ENCODE measurements at regions not wholly inside any gene's neighbourhood (a gene's known extent, or its start where the extent isn't known, plus 50 kb on each side); places are given as distances from the start of the nearest gene placed in this dataset.

- no peak overlapping the region for H3K4me3 ChIP-seq (ENCODE audit: low read depth, low read length)
- TF ChIP-seq CTCF (IDR thresholded peaks at IDR 0.05; ENCODE audit: borderline replicate concordance, insufficient read depth, low read depth, low read length) = no peak
Observed at GRCh38 chr1:187096689-187097088, 267.9 kb downstream of the PLA2G4A start.

- no peak for TF ChIP-seq CTCF (IDR thresholded peaks at IDR 0.05; ENCODE audit: borderline replicate concordance, insufficient read depth, low read depth, low read length)
- H3K4me3 ChIP-seq (ENCODE audit: low read depth, low read length) = no peak overlapping the region
Observed at GRCh38 chr1:187110351-187110750, 281.6 kb downstream of the PLA2G4A start.

- no peak overlapping the region for H3K4me3 ChIP-seq (ENCODE audit: low read depth, low read length)
- no peak for TF ChIP-seq CTCF (IDR thresholded peaks at IDR 0.05; ENCODE audit: borderline replicate concordance, insufficient read depth, low read depth, low read length)
Observed at GRCh38 chr1:187114792-187115191, 286.0 kb downstream of the PLA2G4A start.

- no peak for TF ChIP-seq CTCF (IDR thresholded peaks at IDR 0.05; ENCODE audit: borderline replicate concordance, insufficient read depth, low read depth, low read length)
- no peak overlapping the region for H3K4me3 ChIP-seq (ENCODE audit: low read depth, low read length)
Observed at GRCh38 chr1:187121661-187122060, 292.9 kb downstream of the PLA2G4A start.

- no peak overlapping the region for H3K4me3 ChIP-seq (ENCODE audit: low read depth, low read length)
- TF ChIP-seq CTCF (IDR thresholded peaks at IDR 0.05; ENCODE audit: borderline replicate concordance, insufficient read depth, low read depth, low read length) = no peak
Observed at GRCh38 chr1:187122566-187122965, 293.8 kb downstream of the PLA2G4A start.

GRCh38 chr1:187129132-187129531 lies 300.4 kb downstream of the PLA2G4A start:
- H3K4me3 ChIP-seq (ENCODE audit: low read depth, low read length) = no peak overlapping the region
- no peak for TF ChIP-seq CTCF (IDR thresholded peaks at IDR 0.05; ENCODE audit: borderline replicate concordance, insufficient read depth, low read depth, low read length)

- no peak overlapping the region for H3K4me3 ChIP-seq (ENCODE audit: low read depth, low read length)
- TF ChIP-seq CTCF (IDR thresholded peaks at IDR 0.05; ENCODE audit: borderline replicate concordance, insufficient read depth, low read depth, low read length) = no peak
Observed at GRCh38 chr1:187143783-187144182, 315.0 kb downstream of the PLA2G4A start.

Data from GM12875 (cell line).